HepG2 (cell line): ENCODE measurements at regions not wholly inside any gene's neighbourhood (a gene's known extent, or its start where the extent isn't known, plus 50 kb on each side); places are given as distances from the start of the nearest gene placed in this dataset.

Experiments used
- ATAC-seq: fragments of 200-7000 bp; cut with Tn5 transposase; 3 replicates; pipeline ENCODE4 v1.9.1; 2020; ENCODE audit warnings: mild to moderate bottlenecking, moderate library complexity
- BruUV-seq: library from RNA; stranded (reverse); fragments of 400-500 nt; replicated peaks from 2 replicates; lab custom pipeline; 2021; lab: Mats Ljungman, UMichigan
- CTCF ChIA-PET: fragments of 300-600 bp; formaldehyde crosslinking; extraction: SDS; loops from one replicate; lab custom pipeline; 2021; ENCODE audit warnings: low total read pairs, inconsistent platforms, low intra/inter-chr PET ratio; lab: Yijun Ruan, JAX
- POLR2A ChIA-PET: fragments of 350-600 bp; sonication (Branson Sonifier 250); formaldehyde crosslinking; loops from one replicate; lab custom pipeline; 2020; ENCODE audit warnings: antibody characterized with exemption, inconsistent platforms; lab: Yijun Ruan, JAX
- DNase-seq: peaks from one replicate; pipeline ENCODE4 v3.0.0-alpha.2; 2015; ENCODE audit warnings: low spot score
- FAIRE-seq: peaks from 3 replicates; lab custom pipeline; 2011; peaks lifted over from hg19 to GRCh38; lab: Jason Lieb, UNC
- H2AFZ ChIP-seq: one replicate; pipeline ENCODE4 v1.6.1; 2011; ENCODE audit warnings: low read length, inconsistent platforms
- H3K27ac ChIP-seq: fragments of 300-600 bp; 3 replicates; pipeline ENCODE4 v1.8.0; 2011; ENCODE audit warnings: mixed run types, mild to moderate bottlenecking, mixed read lengths, low read length, inconsistent platforms; ENCODE audit not compliant: insufficient read depth; ENCODE audit errors: extremely low read length
- H3K27me3 ChIP-seq, 2 experiments: fragments of 200-600 bp in 1 of 2; 2 replicates in 1 of 2; 3 replicates in 1 of 2; pipeline versions ENCODE4 v1.6.0 to v1.8.0; 2011; ENCODE audit warnings: low read length in 2 of 2, mild to moderate bottlenecking in 2 of 2, moderate library complexity in 2 of 2, inconsistent platforms in 1 of 2; ENCODE audit not compliant: insufficient read depth in 2 of 2, control insufficient read depth in 1 of 2
- H3K36me3 ChIP-seq, 2 experiments: fragments of 200-600 bp in 1 of 2; replicated peaks in 1 of 2; 2 replicates in 1 of 2; 3 replicates in 1 of 2; pipeline versions ENCODE4 v1.5.1 to v1.8.0; 2011; ENCODE audit warnings: low read length in 2 of 2, inconsistent platforms in 1 of 2; ENCODE audit not compliant: insufficient read depth in 2 of 2, control insufficient read depth in 1 of 2
- H3K4me1 ChIP-seq: 2 replicates; pipeline ENCODE4 v1.5.1; 2012; ENCODE audit warnings: low read length, inconsistent platforms; ENCODE audit not compliant: insufficient read depth
- H3K4me2 ChIP-seq: 2 replicates; pipeline ENCODE4 v1.6.0; 2011; ENCODE audit warnings: low read depth, low read length, inconsistent platforms
- H3K4me3 ChIP-seq, 3 experiments: fragments of 200-600 bp in 1 of 3; sonication (generic), shearing (Covaris generic) in 1 of 3; replicated peaks in 1 of 3; 2 replicates each; pipeline ENCODE4 v1.5.1; 2011 to 2016; ENCODE audit warnings: low read length in 3 of 3, inconsistent platforms in 2 of 3, low read depth in 2 of 3, mild to moderate bottlenecking in 2 of 3, control low read depth in 1 of 3, mixed read lengths in 1 of 3; ENCODE audit not compliant: insufficient read depth in 1 of 3
- H3K79me2 ChIP-seq: one replicate; pipeline ENCODE4 v1.6.1; 2011; ENCODE audit warnings: low read length, inconsistent platforms; ENCODE audit not compliant: insufficient read depth
- H3K9ac ChIP-seq: 2 replicates; pipeline ENCODE4 v1.6.0; 2011; ENCODE audit warnings: mild to moderate bottlenecking, low read depth, low read length, inconsistent platforms; ENCODE audit not compliant: insufficient read depth
- H3K9me3 ChIP-seq: 2 replicates; pipeline ENCODE4 v1.5.1; 2012; ENCODE audit warnings: mild to moderate bottlenecking, low read length
- H4K20me1 ChIP-seq: 2 replicates; pipeline ENCODE4 v1.6.0; 2011; ENCODE audit warnings: inconsistent platforms, mild to moderate bottlenecking, low read length, moderate library complexity; ENCODE audit not compliant: insufficient read depth
- CCAR2 ChIP-seq: fragments of 200-400 bp; formaldehyde crosslinking; optimal IDR thresholded peaks from 2 replicates; pipeline ENCODE3; 2018; ENCODE audit warnings: low read depth, mild to moderate bottlenecking, low read length, moderate library complexity
- KDM1A ChIP-seq: IDR thresholded peaks from 2 replicates; pipeline ENCODE4 v1.6.1; 2016; ENCODE audit warnings: missing compliant biosample characterization
- MAFK ChIP-seq, 2 experiments: IDR thresholded peaks in 1 of 2; conservative IDR thresholded peaks in 1 of 2; 2 replicates each; pipeline ENCODE4 v1.6.1; 2011; ENCODE audit warnings: improper control_type of control experiment in 2 of 2, low read length in 2 of 2
- MED1 ChIP-seq: sonication (generic); formaldehyde crosslinking; IDR thresholded peaks from 2 replicates; pipeline ENCODE4 v1.4.0; 2020; ENCODE audit warnings: missing genetic modification reagents
- MED13 ChIP-seq: sonication (generic); formaldehyde crosslinking; IDR thresholded peaks from 2 replicates; pipeline ENCODE4 v1.5.0; 2020; ENCODE audit warnings: missing genetic modification reagents
- RFX1 ChIP-seq: fragments of 450-650 bp; IDR thresholded peaks from 2 replicates; pipeline ENCODE4 v1.6.1; 2017
- RNF2 ChIP-seq: fragments of 450-650 bp; conservative IDR thresholded peaks from 2 replicates; pipeline ENCODE4 v1.6.1; 2016; ENCODE audit warnings: low read depth
- STAG1 ChIP-seq: sonication (generic); formaldehyde crosslinking; IDR thresholded peaks from 2 replicates; pipeline ENCODE4 v1.4.0; 2020; ENCODE audit warnings: missing genetic modification reagents
- ZBTB21 ChIP-seq: sonication (generic); formaldehyde crosslinking; IDR thresholded peaks from 2 replicates; pipeline ENCODE4 v1.4.0; 2020; ENCODE audit warnings: missing genetic modification reagents
- ZBTB38 ChIP-seq: sonication (generic); formaldehyde crosslinking; IDR thresholded peaks from 2 replicates; pipeline ENCODE4 v1.5.1; 2020; ENCODE audit warnings: mild to moderate bottlenecking, missing genetic modification reagents
- ZFP1 ChIP-seq: IDR thresholded peaks from 2 replicates; pipeline ENCODE4 v1.6.1; 2016
- ZMYM4 ChIP-seq: sonication (generic); formaldehyde crosslinking; IDR thresholded peaks from 2 replicates; pipeline ENCODE4 v1.8.1; 2023; ENCODE audit warnings: mild to moderate bottlenecking, missing genetic modification reagents
- ZNF615 ChIP-seq: sonication (generic); formaldehyde crosslinking; IDR thresholded peaks from 2 replicates; pipeline ENCODE4 v1.5.0; 2020; ENCODE audit warnings: mild to moderate bottlenecking, missing genetic modification reagents, borderline replicate concordance
- ZNF709 ChIP-seq: sonication (generic); formaldehyde crosslinking; IDR thresholded peaks from 2 replicates; pipeline ENCODE4 v1.5.0; 2020; ENCODE audit warnings: mild to moderate bottlenecking, missing genetic modification reagents
- WGBS: methylation state at CpG from one replicate; pipeline ENCODE4 v1.1.6; 2017; ENCODE audit warnings: low lambda C conversion rate; 5-methylcytosine and 5-hydroxymethylcytosine counted together
- in situ Hi-C: cut with HindIII; loops from 2 replicates; pipeline ENCODE4 v1.10.0; 2017; ENCODE audit warnings: low pct_unique_long_range_greater_than_20kb; ENCODE audit not compliant: extremely low pct_ligation_motif_present
- intact Hi-C: fragments of 100-400 bp; cut with micrococcal nuclease; formaldehyde crosslinking; loops from one replicate; pipeline ENCODE4 v1.10.0; 2022; ENCODE audit not compliant: unreplicated experiment
- TF ChIP-seq, protein P1 (sequence below): IDR thresholded peaks from 2 replicates; pipeline ENCODE4 v1.6.1; 2018; ENCODE audit warnings: missing genetic modification reagents
- TF ChIP-seq, protein P2 (sequence below): sonication (generic); formaldehyde crosslinking; IDR thresholded peaks from 2 replicates; pipeline ENCODE4 v1.8.0; 2022; ENCODE audit warnings: low read depth, missing genetic modification reagents
- TF ChIP-seq, protein P3 (sequence below): sonication (generic); formaldehyde crosslinking; IDR thresholded peaks from 2 replicates; pipeline ENCODE4 v1.8.0; 2022; ENCODE audit warnings: mild to moderate bottlenecking, missing genetic modification reagents, borderline replicate concordance

GRCh38 chr10:130986846-130987245 is 324.7 kb downstream of the TCERG1L start:
- FAIRE-seq (no peak), DNase-seq (no peak), ATAC-seq (no peak)
- ChIA-PET POLR2A (no interaction called here), CTCF (no interaction called here)
- Histone ChIP-seq H3K9ac (no peak overlapping the region), H3K9me3 (no peaks in the 10 kb centered on the region), H3K36me3 (no peaks in the 10 kb centered on the region), H3K27ac (no peak overlapping the region), H3K4me1 (no peaks in the 10 kb centered on the region), H2AFZ (no peak overlapping the region), H3K4me3 (no peak overlapping the region), H3K79me2 (no peaks in the 10 kb centered on the region), H3K4me2 (no peak overlapping the region), H3K27me3 (peaks cover 0 to 7% of the 10 kb centered on the region in 2 experiments; a peak in 4 of 5 replicates), H4K20me1 (no peaks in the 10 kb centered on the region)
- in situ Hi-C loops (no loop called here), intact Hi-C loops (no loop called here)
- TF ChIP-seq MAFK (conservative IDR thresholded peaks at IDR 0.05 in 1 of 2, IDR thresholded peaks at IDR 0.05 in 1 of 2; ENCODE audit: low read length in 2 of 2) (0 out of 4 replicates have a peak, but pooled peaks of 1 of the 2 experiments have one; percentile 12), ZBTB38 (CRISPR knock-in tag) (no peak), CCAR2 (no peak), ZNF709 (CRISPR knock-in tag) (no peak), STAG1 (CRISPR knock-in tag) (no peak), ZMYM4 (CRISPR knock-in tag) (no peak), ZNF615 (CRISPR knock-in tag) (no peak), MED13 (CRISPR knock-in tag) (no peak), KDM1A (CRISPR knock-in tag) (no peak), ZBTB21 (CRISPR knock-in tag) (no peak), ZFP1 (CRISPR knock-in tag) (no peak), RNF2 (no peak), RFX1 (peak; percentile 16; the same call in 1 of the 2 replicates), MED1 (CRISPR knock-in tag) (no peak)
- TF ChIP-seq, protein P1, sequence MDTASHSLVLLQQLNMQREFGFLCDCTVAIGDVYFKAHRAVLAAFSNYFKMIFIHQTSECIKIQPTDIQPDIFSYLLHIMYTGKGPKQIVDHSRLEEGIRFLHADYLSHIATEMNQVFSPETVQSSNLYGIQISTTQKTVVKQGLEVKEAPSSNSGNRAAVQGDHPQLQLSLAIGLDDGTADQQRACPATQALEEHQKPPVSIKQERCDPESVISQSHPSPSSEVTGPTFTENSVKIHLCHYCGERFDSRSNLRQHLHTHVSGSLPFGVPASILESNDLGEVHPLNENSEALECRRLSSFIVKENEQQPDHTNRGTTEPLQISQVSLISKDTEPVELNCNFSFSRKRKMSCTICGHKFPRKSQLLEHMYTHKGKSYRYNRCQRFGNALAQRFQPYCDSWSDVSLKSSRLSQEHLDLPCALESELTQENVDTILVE (CRISPR knock-in tag) = no peak
- TF ChIP-seq, protein P2, sequence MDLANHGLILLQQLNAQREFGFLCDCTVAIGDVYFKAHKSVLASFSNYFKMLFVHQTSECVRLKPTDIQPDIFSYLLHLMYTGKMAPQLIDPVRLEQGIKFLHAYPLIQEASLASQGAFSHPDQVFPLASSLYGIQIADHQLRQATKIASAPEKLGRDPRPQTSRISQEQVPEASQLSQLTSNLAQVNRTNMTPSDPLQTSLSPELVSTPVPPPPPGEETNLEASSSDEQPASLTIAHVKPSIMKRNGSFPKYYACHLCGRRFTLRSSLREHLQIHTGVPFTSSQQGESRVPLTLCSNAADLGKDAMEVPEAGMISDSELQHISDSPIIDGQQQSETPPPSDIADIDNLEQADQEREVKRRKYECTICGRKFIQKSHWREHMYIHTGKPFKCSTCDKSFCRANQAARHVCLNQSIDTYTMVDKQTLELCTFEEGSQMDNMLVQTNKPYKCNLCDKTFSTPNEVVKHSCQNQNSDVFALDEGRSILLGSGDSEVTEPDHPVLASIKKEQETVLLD (CRISPR knock-in tag) = no peak
- TF ChIP-seq, protein P3, sequence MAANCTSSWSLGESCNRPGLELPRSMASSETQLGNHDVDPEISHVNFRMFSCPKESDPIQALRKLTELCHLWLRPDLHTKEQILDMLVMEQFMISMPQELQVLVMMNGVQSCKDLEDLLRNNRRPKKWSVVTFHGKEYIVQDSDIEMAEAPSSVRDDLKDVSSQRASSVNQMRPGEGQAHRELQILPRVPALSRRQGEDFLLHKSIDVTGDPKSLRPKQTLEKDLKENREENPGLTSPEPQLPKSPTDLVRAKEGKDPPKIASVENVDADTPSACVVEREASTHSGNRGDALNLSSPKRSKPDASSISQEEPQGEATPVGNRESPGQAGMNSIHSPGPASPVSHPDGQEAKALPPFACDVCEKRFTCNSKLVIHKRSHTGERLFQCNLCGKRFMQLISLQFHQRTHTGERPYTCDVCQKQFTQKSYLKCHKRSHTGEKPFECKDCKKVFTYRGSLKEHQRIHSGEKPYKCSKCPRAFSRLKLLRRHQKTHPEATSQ (CRISPR knock-in tag) = no peak
- 40% methylated on average over 3 of the region's 4 CpGs for WGBS
- no TSS peak for BruUV-seq
